Neuronal stem cell (in vitro differentiated cells): ENCODE measurements at regions not wholly inside any gene's neighbourhood (a gene's known extent, or its start where the extent isn't known, plus 50 kb on each side); places are given as distances from the start of the nearest gene placed in this dataset.

Experiments used
- DNase-seq: peaks from one replicate; pipeline ENCODE4 v3.0.0-alpha.2; 2013; ENCODE audit warnings: low spot score
- H2AFZ ChIP-seq: one replicate; pipeline ENCODE4 v1.6.1; 2013; ENCODE audit warnings: mild to moderate bottlenecking, low read length, inconsistent platforms
- H2AK5ac ChIP-seq: 2 replicates; pipeline ENCODE4 v1.6.1; 2013; ENCODE audit warnings: low read depth, mild to moderate bottlenecking, inconsistent platforms, low read length, moderate library complexity, mixed read lengths
- H2BK120ac ChIP-seq: 2 replicates; pipeline ENCODE4 v1.6.1; 2013; ENCODE audit warnings: low read depth, mild to moderate bottlenecking, inconsistent platforms, low read length, moderate library complexity, mixed read lengths
- H2BK12ac ChIP-seq: one replicate; pipeline ENCODE4 v1.6.1; 2013; ENCODE audit warnings: low read length, inconsistent platforms
- H2BK15ac ChIP-seq: 2 replicates; pipeline ENCODE4 v1.6.1; 2013; ENCODE audit warnings: mild to moderate bottlenecking, low read length, inconsistent platforms, mixed read lengths
- H2BK5ac ChIP-seq: one replicate; pipeline ENCODE4 v1.6.1; 2013; ENCODE audit warnings: inconsistent platforms, mild to moderate bottlenecking, low read length, moderate library complexity
- H3K14ac ChIP-seq: one replicate; pipeline ENCODE4 v1.6.1; 2013; ENCODE audit warnings: low read length, inconsistent platforms
- H3K18ac ChIP-seq: 2 replicates; pipeline ENCODE4 v1.6.1; 2013; ENCODE audit warnings: low read length, inconsistent platforms
- H3K23ac ChIP-seq: 2 replicates; pipeline ENCODE4 v1.6.1; 2013; ENCODE audit warnings: low read depth, mild to moderate bottlenecking, mixed read lengths, low read length, inconsistent platforms; ENCODE audit not compliant: poor library complexity
- H3K27ac ChIP-seq: replicated peaks from 3 replicates; pipeline ENCODE4 v1.5.1; 2013; ENCODE audit warnings: low read length, inconsistent platforms
- H3K27me3 ChIP-seq, 3 experiments: 2 replicates each; pipeline ENCODE4 v1.6.1; 2013; ENCODE audit warnings: low read length in 3 of 3, mild to moderate bottlenecking in 2 of 3, inconsistent platforms in 1 of 3, low read depth in 1 of 3, mixed read lengths in 1 of 3, moderate library complexity in 1 of 3; ENCODE audit not compliant: control insufficient read depth in 3 of 3, insufficient read depth in 3 of 3
- H3K36me3 ChIP-seq, 2 donors: replicated peaks in 1 of 2; 2 replicates each; pipeline ENCODE4 v1.6.1; 2013; ENCODE audit warnings: low read length in 2 of 2; ENCODE audit not compliant: control insufficient read depth in 2 of 2, insufficient read depth in 2 of 2
- H3K4ac ChIP-seq: 2 replicates; pipeline ENCODE4 v1.6.1; 2013; ENCODE audit warnings: inconsistent platforms, mild to moderate bottlenecking, low read length, moderate library complexity
- H3K4me1 ChIP-seq, 2 donors: 1 replicate in 1 of 2; 2 replicates in 1 of 2; pipeline ENCODE4 v1.6.1; 2013; ENCODE audit warnings: low read length in 2 of 2, low read depth in 1 of 2; ENCODE audit not compliant: control insufficient read depth in 2 of 2, insufficient read depth in 1 of 2
- H3K4me2 ChIP-seq: one replicate; pipeline ENCODE4 v1.6.1; 2013; ENCODE audit warnings: mild to moderate bottlenecking, low read length, inconsistent platforms; ENCODE audit not compliant: insufficient read depth, poor library complexity, severe bottlenecking
- H3K4me3 ChIP-seq, 2 donors: 2 replicates each; pipeline ENCODE4 v1.5.1; 2013; ENCODE audit warnings: low read length in 2 of 2, mild to moderate bottlenecking in 2 of 2, inconsistent platforms in 1 of 2, moderate library complexity in 1 of 2
- H3K79me1 ChIP-seq: one replicate; pipeline ENCODE4 v1.6.1; 2013; ENCODE audit warnings: low read depth, mild to moderate bottlenecking, inconsistent platforms, low read length, moderate library complexity
- H3K9ac ChIP-seq: one replicate; pipeline ENCODE4 v1.6.1; 2013; ENCODE audit warnings: mild to moderate bottlenecking, low read depth, low read length, inconsistent platforms; ENCODE audit not compliant: poor library complexity
- H3K9me3 ChIP-seq, 2 donors: replicated peaks in 1 of 2; 2 replicates each; pipeline versions ENCODE3 to v1.6.1; 2013; ENCODE audit warnings: low read length in 2 of 2, mild to moderate bottlenecking in 2 of 2, inconsistent platforms in 1 of 2, low read depth in 1 of 2, mixed read lengths in 1 of 2, moderate library complexity in 1 of 2; ENCODE audit not compliant: control insufficient read depth in 2 of 2, insufficient read depth in 1 of 2
- H4K8ac ChIP-seq: one replicate; pipeline ENCODE4 v1.6.1; 2013; ENCODE audit warnings: low read depth, mild to moderate bottlenecking, inconsistent platforms, low read length, moderate library complexity
- H4K91ac ChIP-seq: one replicate; pipeline ENCODE4 v1.6.1; 2013; ENCODE audit warnings: low read length, low read depth, mild to moderate bottlenecking, inconsistent platforms; ENCODE audit not compliant: poor library complexity
- WGBS, 2 donors: extraction: QIAGEN DNeasy Blood & Tissue Kit; methylation state at CpG; one replicate each; pipeline ENCODE4 v1.1.7; 2013; ENCODE audit warnings: missing lambda C conversion rate in 2 of 2, mixed read lengths in 1 of 2; ENCODE audit not compliant: insufficient read length in 2 of 2, insufficient replicate concordance in 1 of 2; ENCODE audit errors: extremely low coverage in 2 of 2; 5-methylcytosine and 5-hydroxymethylcytosine counted together

DNA sequence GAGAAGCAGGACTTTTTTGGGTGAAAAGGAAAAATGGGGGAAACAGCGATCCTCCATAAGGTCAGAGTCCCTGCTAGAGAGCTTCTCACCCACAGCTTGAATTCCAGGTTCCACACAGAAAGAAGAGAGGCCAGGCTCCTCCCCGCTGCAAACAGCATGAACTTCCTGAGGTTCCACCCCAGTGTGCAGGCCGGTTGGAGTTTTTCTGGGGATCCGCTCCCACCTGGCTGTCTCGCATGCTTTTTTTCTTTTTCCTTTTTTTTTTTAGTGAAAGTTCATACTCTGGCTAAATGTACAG, 595.1 kb upstream of the ZP4 start:
- Histone ChIP-seq H3K4ac (no peak overlapping the region), H3K79me1 (no peaks in the 10 kb centered on the region), H2BK120ac (no peak overlapping the region), H3K4me3 (peak overlapping the region in 1 of 2 donors; percentile 15), H2AK5ac (no peak overlapping the region), H3K18ac (no peak overlapping the region), H2BK15ac (no peak overlapping the region), H3K27me3 (no peaks in the 10 kb centered on the region), H4K8ac (no peak overlapping the region), H3K9ac (no peak overlapping the region), H3K14ac (no peak overlapping the region), H2BK12ac (no peak overlapping the region), H2AFZ (peak overlapping the region; percentile 80), H3K23ac (no peak overlapping the region), H3K4me1 (peaks cover 1 to 2% of the 10 kb centered on the region in 2 donors), H3K27ac (no peak overlapping the region), H3K9me3 (no peaks in the 10 kb centered on the region), H3K36me3 (no peaks in the 10 kb centered on the region), H4K91ac (no peak overlapping the region), H3K4me2 (no peak overlapping the region), H2BK5ac (no peak overlapping the region)
- no CpG with 5 or more reads among the region's 5 CpGs for WGBS, 2 donors
- DNase-seq: no peak

DNA sequence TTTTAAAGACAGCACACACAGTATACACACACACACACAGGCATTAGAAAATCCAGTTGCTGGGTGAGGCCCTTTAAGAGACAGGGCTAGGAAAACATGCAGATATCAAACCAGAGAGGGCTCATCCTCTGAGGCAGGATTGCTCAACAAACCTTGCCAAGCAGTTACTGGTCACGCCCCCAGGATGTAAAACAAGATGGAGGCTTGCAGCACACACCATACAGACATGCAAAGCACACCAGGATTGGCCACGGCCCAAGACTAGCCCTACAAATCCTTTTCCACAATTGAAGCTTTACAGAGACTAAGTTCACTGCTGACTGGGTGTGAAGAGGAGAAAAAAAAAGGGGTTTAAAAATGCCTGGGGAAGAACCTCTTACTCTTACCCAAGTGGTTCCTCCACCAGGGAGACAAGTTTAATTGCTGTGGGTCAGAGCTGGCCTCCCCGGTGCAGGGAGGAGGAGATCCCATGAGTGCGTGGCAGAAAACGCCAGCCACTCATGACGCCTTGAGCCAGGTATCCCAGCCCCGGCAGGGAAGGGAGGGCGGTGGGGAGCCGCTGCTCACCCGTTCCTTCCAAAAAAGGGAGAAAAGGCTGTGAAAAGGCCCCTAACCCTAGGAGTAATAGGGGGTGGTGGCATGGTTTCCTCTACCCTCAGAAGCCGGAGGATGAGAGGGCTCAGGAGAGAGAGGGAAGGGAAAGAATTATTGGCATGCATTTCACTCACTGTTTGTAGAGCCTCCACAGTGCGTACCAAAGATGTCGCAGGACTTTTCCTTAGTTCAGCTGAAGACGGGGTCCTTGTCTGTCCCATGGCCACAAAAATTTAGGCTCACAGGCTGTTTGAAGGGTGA, 594.6 kb upstream of the ZP4 start:
- H3K79me1 ChIP-seq: no peaks in the 10 kb centered on the region
- H3K23ac ChIP-seq: no peak overlapping the region
- H3K18ac ChIP-seq: no peak overlapping the region
- H2BK15ac ChIP-seq: no peak overlapping the region
- H3K9ac ChIP-seq: no peak overlapping the region
- H3K4me3 ChIP-seq: peak overlapping the region in 1 of 2 donors; percentile 15
- H3K4me1 ChIP-seq: peaks cover 1 to 2% of the 10 kb centered on the region in 2 donors
- no peak overlapping the region for H4K8ac ChIP-seq
- H2AK5ac ChIP-seq: no peak overlapping the region
- H3K14ac ChIP-seq: no peak overlapping the region
- H4K91ac ChIP-seq: no peak overlapping the region
- peak overlapping the region; percentile 80 for H2AFZ ChIP-seq
- H3K9me3 ChIP-seq: no peaks in the 10 kb centered on the region
- no peak overlapping the region for H2BK12ac ChIP-seq
- no peak overlapping the region for H2BK5ac ChIP-seq
- H3K27me3 ChIP-seq: no peaks in the 10 kb centered on the region
- no peak overlapping the region for H3K4me2 ChIP-seq
- DNase-seq: no peak
- no peak overlapping the region for H3K4ac ChIP-seq
- no peak overlapping the region for H2BK120ac ChIP-seq
- H3K36me3 ChIP-seq: no peaks in the 10 kb centered on the region
- no CpG with 5 or more reads among the region's 14 CpGs for WGBS, 2 donors
- H3K27ac ChIP-seq: no peak overlapping the region

DNA sequence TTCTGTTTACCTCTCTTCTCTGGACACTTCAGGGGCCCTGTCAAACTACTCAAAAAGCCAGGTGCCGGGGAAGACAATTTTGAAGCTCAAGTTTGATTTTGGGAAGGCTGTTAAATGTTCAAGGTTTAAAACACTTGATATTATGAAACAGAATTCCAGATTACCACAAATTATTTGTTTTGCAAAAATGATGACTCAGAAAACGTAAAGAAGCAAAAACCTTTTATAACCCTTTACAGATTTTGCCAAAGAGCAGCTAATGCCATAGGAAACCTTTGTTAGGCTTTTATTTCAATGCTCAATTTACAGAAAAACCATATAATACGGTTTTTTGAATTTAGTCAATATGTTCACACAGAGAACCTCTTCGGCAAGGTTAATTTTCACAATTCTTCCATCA, 593.4 kb upstream of the ZP4 start:
- no peak overlapping the region for H4K8ac ChIP-seq
- no peak overlapping the region for H4K91ac ChIP-seq
- H3K27me3 ChIP-seq: no peaks in the 10 kb centered on the region
- H3K4me3 ChIP-seq: no peak overlapping the region
- no peak overlapping the region for H3K4ac ChIP-seq
- no peak overlapping the region for H2BK12ac ChIP-seq
- no peak for DNase-seq
- H2AK5ac ChIP-seq: no peak overlapping the region
- no peak overlapping the region for H3K23ac ChIP-seq
- no peak overlapping the region for H3K27ac ChIP-seq
- H3K4me2 ChIP-seq: no peak overlapping the region
- H3K79me1 ChIP-seq: no peaks in the 10 kb centered on the region
- no peaks in the 10 kb centered on the region for H3K9me3 ChIP-seq
- H3K4me1 ChIP-seq: peaks cover 1 to 2% of the 10 kb centered on the region in 2 donors
- no peak overlapping the region for H3K14ac ChIP-seq
- no peak overlapping the region for H2BK5ac ChIP-seq
- no peak overlapping the region for H2BK15ac ChIP-seq
- no peak overlapping the region for H3K18ac ChIP-seq
- no peaks in the 10 kb centered on the region for H3K36me3 ChIP-seq
- no peak overlapping the region for H2BK120ac ChIP-seq
- no peak overlapping the region for H2AFZ ChIP-seq
- no peak overlapping the region for H3K9ac ChIP-seq
- no CpG with 5 or more reads among the region's 4 CpGs for WGBS, 2 donors

DNA sequence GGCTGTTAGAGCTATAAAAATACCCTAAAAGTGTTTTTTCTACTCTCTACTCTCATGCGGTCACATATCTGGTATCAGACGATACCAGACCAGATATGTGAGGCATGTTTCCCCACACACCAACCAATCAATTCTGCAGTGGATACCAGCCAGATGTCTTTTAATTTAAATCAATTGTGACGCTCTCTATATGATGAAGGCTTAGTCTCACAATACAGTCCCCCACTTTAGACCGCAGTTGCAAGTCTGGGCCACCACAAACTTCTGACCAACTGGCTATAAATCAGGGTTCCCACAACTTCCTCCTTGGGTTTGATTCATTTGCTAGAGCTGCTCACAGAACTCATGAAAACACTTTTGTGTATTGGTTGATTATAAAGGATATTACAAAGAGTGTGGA, 586.1 kb upstream of the ZP4 start:
- no CpG with 5 or more reads among the region's 4 CpGs for WGBS, 2 donors
- Histone ChIP-seq H4K8ac (no peak overlapping the region), H2AFZ (peak overlapping the region; percentile 27), H2BK15ac (no peak overlapping the region), H3K9ac (no peak overlapping the region), H3K18ac (no peak overlapping the region), H2BK5ac (no peak overlapping the region), H4K91ac (no peak overlapping the region), H3K79me1 (no peaks in the 10 kb centered on the region), H3K4me3 (no peak overlapping the region), H2BK12ac (no peak overlapping the region), H3K27me3 (no peaks in the 10 kb centered on the region), H2AK5ac (no peak overlapping the region), H3K4me1 (no peaks in the 10 kb centered on the region), H2BK120ac (no peak overlapping the region), H3K36me3 (no peaks in the 10 kb centered on the region), H3K23ac (no peak overlapping the region), H3K27ac (no peak overlapping the region), H3K4ac (no peak overlapping the region), H3K14ac (no peak overlapping the region), H3K9me3 (no peaks in the 10 kb centered on the region), H3K4me2 (no peak overlapping the region)
- DNase-seq: no peak
